NCI-H1105 treated with DMSO at 0.1 percent for 48 hours (cell line): ENCODE measurements at regions not wholly inside any gene's neighbourhood (a gene's known extent, or its start where the extent isn't known, plus 50 kb on each side); places are given as distances from the start of the nearest gene placed in this dataset.

Experiments used
- DNase-seq: peaks from one replicate; lab custom pipeline; 2025; lab: John Stamatoyannopoulos, UW

- DNase-seq = no peak
Observed at GRCh38 chr4:185894481-185894880, 82.5 kb upstream of the SORBS2 start.

- DNase-seq = no peak
Observed at GRCh38 chr4:185895351-185895750, 83.4 kb upstream of the SORBS2 start.

GRCh38 chr4:185895866-185896265 lies 83.9 kb upstream of the SORBS2 start:
- DNase-seq = no peak

- no peak for DNase-seq
Observed at GRCh38 chr4:185896817-185897488, 85.0 kb upstream of the SORBS2 start.

- DNase-seq = no peak
Observed at GRCh38 chr4:185898413-185898812, 86.4 kb upstream of the SORBS2 start.

- DNase-seq = no peak
Observed at GRCh38 chr4:185899833-185900232, 87.8 kb upstream of the SORBS2 start.

- DNase-seq = no peak
Observed at GRCh38 chr4:185902654-185903053, 90.7 kb upstream of the SORBS2 start.

GRCh38 chr4:185903205-185903604 lies 91.2 kb upstream of the SORBS2 start:
- DNase-seq = no peak

GRCh38 chr4:185904381-185904780 lies 92.4 kb upstream of the SORBS2 start:
- no peak for DNase-seq

- DNase-seq = no peak
Observed at GRCh38 chr4:185909972-185910371, 98.0 kb upstream of the SORBS2 start.

- no peak for DNase-seq
Observed at GRCh38 chr4:185911556-185912064, 99.6 kb upstream of the SORBS2 start.

- peak; percentile 57 for DNase-seq
Observed at GRCh38 chr4:185912779-185913178, 100.8 kb upstream of the SORBS2 start.

- no peak for DNase-seq
Observed at GRCh38 chr4:185914583-185915199, 102.7 kb upstream of the SORBS2 start.

- DNase-seq = no peak
Observed at GRCh38 chr4:185915271-185915670, 103.3 kb upstream of the SORBS2 start.

- no peak for DNase-seq
Observed at GRCh38 chr4:185915817-185916216, 103.8 kb upstream of the SORBS2 start.

- DNase-seq = no peak
Observed at GRCh38 chr4:185916231-185916630, 104.2 kb upstream of the SORBS2 start.

- no peak for DNase-seq
Observed at GRCh38 chr4:185916683-185917082, 104.7 kb upstream of the SORBS2 start.

GRCh38 chr4:185919107-185919506 lies 107.1 kb upstream of the SORBS2 start:
- no peak for DNase-seq

- no peak for DNase-seq
Observed at GRCh38 chr4:185920171-185920570, 108.2 kb upstream of the SORBS2 start.

GRCh38 chr4:185920691-185921260 lies 108.8 kb upstream of the SORBS2 start:
- DNase-seq = no peak

- no peak for DNase-seq
Observed at GRCh38 chr4:185921583-185922555, 109.9 kb upstream of the SORBS2 start.

GRCh38 chr4:185924458-185925044 lies 112.6 kb upstream of the SORBS2 start:
- DNase-seq = no peak
